Bone marrow (tissue), 2 donors: ENCODE measurements at regions not wholly inside any gene's neighbourhood (a gene's known extent, or its start where the extent isn't known, plus 50 kb on each side); places are given as distances from the start of the nearest gene placed in this dataset.

Experiments used
- DNase-seq, 2 donors: peaks; one replicate each; lab custom pipeline; 2025; lab: John Stamatoyannopoulos, UW

- DNase-seq = no peak
Observed at GRCh38 chr9:107721705-107722245, 232.2 kb upstream of the KLF4 start.

GRCh38 chr9:107720501-107720900 lies 230.9 kb upstream of the KLF4 start:
- no peak for DNase-seq

- no peak for DNase-seq
Observed at GRCh38 chr9:107717529-107718314, 228.2 kb upstream of the KLF4 start.

- DNase-seq = no peak
Observed at GRCh38 chr9:107715740-107716139, 226.2 kb upstream of the KLF4 start.

GRCh38 chr9:107713470-107713869 lies 223.9 kb upstream of the KLF4 start:
- DNase-seq = no peak

GRCh38 chr9:107712390-107712789 lies 222.8 kb upstream of the KLF4 start:
- no peak for DNase-seq

- no peak for DNase-seq
Observed at GRCh38 chr9:107711542-107711941, 222.0 kb upstream of the KLF4 start.

- DNase-seq = no peak
Observed at GRCh38 chr9:107710953-107711352, 221.4 kb upstream of the KLF4 start.

GRCh38 chr9:107710546-107710945 lies 221.0 kb upstream of the KLF4 start:
- no peak for DNase-seq

- DNase-seq = no peak
Observed at GRCh38 chr9:107708791-107709190, 219.2 kb upstream of the KLF4 start.

- DNase-seq = no peak
Observed at GRCh38 chr9:107707915-107708441, 218.4 kb upstream of the KLF4 start.

- DNase-seq = no peak
Observed at GRCh38 chr9:107707428-107707837, 217.9 kb upstream of the KLF4 start.

- DNase-seq = no peak
Observed at GRCh38 chr9:107706701-107707427, 217.3 kb upstream of the KLF4 start.

- DNase-seq = no peak
Observed at GRCh38 chr9:107705521-107705920, 216.0 kb upstream of the KLF4 start.

GRCh38 chr9:107704774-107705173 lies 215.2 kb upstream of the KLF4 start:
- no peak for DNase-seq

GRCh38 chr9:107703651-107704050 lies 214.1 kb upstream of the KLF4 start:
- no peak for DNase-seq

GRCh38 chr9:107700847-107701246 lies 211.3 kb upstream of the KLF4 start:
- DNase-seq = no peak

GRCh38 chr9:107699231-107699630 lies 209.7 kb upstream of the KLF4 start:
- no peak for DNase-seq

- DNase-seq = no peak
Observed at GRCh38 chr9:107698779-107699178, 209.2 kb upstream of the KLF4 start.

GRCh38 chr9:107696302-107696701 lies 206.7 kb upstream of the KLF4 start:
- no peak for DNase-seq

GRCh38 chr9:107694390-107694789 lies 204.8 kb upstream of the KLF4 start:
- no peak for DNase-seq

- DNase-seq = no peak
Observed at GRCh38 chr9:107693625-107694326, 204.2 kb upstream of the KLF4 start.
